HG03521 (cell line): ENCODE measurements at regions not wholly inside any gene's neighbourhood (a gene's known extent, or its start where the extent isn't known, plus 50 kb on each side); places are given as distances from the start of the nearest gene placed in this dataset.
"Not testable (repeated sequence)": the region's sequence is repeated elsewhere in the genome, so short reads cannot be mapped to it uniquely, and the experiment has no call there.

ENCODE experiments used
- ATAC-seq: cut with Tn5 transposase; IDR thresholded peaks from one replicate; pipeline ENCODE4 v1.9.1; 2021; ENCODE audit warnings: mild to moderate bottlenecking, moderate library complexity; ENCODE audit not compliant: unreplicated experiment

DNA sequence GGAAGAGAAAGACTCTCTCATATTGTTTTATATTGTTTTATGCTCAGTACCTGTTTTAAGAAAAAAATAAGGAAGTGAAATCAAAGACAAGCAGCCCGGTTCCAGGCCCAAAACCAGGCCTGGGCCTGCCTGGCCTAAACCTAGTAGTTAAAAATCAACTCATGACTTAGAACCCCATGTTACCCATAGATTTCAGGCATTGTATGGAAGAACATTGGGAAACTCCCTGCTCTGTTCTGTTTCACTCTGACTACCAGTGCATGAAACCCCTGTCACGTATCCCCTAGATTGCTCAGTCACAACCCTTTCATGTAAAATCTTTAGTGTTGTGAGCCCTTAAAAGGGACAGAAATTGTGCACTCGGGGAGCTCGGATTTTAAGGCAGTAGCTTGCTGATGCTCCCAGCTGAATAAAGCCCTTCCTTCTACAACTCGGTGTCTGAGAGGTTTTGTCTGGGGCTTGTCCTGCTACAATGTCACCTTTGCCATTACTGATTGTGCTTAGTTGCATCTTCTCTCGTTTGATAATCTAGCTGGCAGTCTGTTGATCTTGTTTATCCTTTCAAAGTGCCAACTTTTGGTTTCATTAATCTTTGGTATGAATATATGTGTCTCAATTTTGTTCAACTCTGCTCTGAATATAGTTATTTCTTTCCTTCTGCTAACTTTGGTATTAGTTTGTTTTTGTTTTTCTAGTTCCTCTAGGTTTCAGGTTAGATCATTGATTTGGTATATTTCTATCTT is 842.8 kb upstream of the NDST4 start:
- not testable (repeated sequence) for ATAC-seq

DNA sequence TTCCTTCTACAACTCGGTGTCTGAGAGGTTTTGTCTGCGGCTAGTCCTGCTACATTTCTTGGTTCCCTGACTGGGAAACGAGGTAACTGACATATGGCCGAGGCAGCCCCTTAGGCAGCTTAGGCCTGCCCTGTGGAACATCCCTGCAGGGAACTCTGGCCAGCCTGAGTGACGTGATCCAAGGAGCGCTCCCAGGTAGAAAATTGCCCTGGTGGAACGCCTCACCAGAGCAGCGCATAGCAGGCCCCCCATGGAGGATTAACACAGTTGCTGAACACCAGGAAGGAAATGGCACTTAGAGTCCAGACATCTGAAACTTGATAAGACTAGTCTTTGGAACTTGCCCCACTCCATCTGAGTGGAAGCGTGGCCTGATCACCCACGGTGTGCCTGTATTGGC is 837.4 kb upstream of the NDST4 start:
- ATAC-seq: no peak

DNA sequence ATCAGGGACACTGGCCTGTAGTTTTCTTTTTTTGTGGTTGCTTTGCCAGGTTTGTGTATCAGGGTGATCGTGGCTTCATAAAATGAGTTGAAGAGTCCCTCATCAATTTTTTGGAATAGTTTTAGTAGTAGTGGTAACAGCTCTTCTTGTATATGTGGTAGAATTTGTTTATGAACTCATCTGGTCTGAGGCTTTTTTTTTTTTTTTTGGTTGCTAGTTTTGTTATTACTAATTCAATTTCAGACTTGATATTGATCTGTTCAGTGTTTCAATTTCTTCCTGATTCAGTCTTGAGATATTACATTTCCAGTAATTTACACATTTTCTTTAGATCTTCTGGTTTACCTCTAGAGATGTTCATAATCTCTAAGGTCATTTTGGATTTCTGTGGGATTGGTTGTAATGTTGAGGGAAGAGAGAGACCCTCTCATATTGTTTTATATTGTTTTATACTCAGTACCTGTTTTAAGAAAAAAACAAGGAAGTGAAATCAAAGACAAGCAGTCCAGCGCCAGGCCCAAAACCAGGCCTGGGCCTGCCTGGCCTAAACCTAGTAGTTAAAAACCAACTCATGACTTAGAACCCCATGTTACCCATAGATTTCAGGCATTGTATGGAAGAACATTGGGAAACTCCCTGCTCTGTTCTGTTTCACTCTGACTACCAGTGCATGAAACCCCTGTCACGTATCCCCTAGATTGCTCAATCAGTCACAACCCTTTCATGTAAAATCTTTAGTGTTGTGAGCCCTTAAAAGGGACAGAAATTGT is 836.7 kb upstream of the NDST4 start:
- peak; percentile 62 for ATAC-seq

DNA sequence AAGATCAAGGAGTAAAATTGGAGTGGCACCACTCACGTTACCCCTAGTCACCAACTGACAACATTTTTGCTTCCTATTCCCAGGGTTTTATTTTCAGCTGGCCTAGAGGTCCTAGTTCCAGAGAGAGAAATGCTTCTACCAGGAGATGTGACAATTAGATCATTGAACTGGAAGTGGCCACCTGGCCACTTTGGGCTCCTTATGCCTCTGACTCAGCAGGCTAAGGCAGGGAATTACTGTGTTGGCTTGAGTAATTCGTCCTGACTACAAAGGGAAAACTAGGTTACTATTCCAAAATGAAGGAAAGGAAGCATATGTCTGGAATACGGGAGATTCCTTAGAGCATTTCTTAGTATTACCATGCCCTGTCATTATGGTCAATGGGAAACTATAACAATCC is 831.6 kb upstream of the NDST4 start:
- ATAC-seq: no peak

DNA sequence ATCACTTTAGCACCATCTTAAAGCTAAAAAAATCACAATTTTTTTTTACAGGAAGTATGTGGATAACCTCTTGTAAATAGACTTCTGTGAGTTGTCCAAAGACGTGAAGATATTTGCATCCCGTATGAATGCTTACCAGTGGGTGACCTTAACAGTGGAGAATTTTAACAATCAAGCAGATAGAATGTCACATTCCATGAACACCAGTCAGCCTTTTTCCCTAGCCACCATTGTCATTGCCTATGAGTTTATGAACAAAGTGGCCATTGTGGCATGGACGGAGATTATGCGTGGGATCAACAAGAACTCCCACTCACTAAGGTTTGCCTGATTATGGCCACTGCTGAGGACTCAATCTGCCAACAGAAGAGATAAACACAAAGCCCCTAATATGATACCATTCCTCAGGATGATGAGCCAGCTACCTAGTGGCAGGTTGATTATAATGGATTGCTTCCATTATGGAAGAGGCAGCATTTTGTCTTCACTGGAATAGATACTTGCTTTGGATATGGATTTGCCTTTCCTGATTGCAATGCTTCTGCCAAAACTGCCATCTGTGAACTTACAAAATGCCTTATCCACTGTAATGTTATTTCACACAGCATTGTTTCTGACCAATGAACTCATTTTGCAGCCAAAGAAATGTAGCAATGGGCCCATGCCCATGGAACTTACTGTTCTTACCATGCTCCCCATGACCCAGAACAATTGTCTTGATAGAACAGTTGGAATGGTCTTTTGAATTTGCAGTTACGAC is 830.9 kb upstream of the NDST4 start:
- ATAC-seq: no peak

DNA sequence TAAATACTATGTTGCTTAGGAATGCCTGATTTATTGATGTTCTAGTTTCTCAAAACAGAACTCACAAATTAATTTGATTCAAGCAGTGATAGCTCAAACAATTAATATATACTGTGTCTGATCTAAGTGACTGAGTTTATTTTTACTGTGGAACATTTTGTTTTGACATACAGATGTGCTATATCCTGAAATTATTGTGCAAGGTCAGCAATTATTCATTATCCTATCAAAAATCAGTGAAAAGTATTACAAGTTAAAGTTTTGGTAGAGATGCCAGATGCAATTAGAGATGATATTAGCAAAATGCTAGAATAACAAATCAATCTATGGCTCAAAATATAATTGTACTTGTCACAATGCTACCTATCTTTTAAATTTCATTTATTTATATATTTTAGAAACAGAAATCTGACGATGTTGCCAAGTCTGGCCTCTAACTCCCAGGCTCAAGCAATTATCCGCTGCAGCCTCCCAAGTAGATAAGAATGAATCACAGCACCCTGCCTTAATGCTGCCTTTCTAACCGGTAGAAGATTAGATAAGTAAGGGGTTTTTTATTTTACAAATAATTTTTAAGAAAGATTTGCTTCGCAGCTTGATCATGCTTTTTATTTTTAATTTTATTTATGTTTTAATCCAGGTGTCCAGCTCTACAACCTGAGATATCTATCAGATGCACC is 825.5 kb upstream of the NDST4 start:
- no peak for ATAC-seq

DNA sequence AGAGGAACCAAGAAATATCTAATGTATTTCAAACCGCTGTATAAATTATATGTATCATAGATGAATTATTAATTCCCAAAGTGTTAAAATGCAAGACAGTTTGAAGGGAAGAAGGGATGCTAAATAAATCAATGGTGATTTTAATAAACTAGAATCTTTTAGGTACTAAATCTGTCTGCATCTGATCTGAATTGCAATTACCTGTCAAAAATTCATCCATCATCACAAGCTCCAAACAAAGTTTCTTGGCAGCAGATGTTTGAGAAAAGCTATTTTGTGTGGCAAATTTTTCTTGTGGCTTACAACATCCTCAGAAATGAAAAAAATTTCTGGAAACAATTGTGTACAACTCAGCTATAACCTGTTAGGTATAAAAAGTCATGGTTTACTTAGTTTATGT is 816.0 kb upstream of the NDST4 start:
- no peak for ATAC-seq

DNA sequence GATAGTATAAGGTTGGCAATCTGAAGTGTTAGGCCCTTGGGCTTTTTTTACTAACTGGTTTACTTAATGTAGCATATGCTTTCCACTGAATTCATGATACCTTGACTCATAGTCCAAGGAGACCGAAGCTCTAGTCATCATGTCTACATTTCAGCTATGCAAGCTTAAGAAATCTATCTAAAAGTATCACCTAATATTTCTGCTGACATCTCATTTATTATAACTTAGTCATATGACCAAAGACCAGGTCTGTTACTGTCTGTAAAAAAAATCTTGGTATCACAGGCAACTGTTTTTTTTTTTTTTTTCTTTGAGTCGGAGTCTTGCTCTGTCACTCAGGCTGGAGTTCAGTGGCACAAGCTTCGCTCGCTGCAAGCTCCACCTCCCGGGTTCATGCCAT is 814.0 kb upstream of the NDST4 start:
- no peak for ATAC-seq

DNA sequence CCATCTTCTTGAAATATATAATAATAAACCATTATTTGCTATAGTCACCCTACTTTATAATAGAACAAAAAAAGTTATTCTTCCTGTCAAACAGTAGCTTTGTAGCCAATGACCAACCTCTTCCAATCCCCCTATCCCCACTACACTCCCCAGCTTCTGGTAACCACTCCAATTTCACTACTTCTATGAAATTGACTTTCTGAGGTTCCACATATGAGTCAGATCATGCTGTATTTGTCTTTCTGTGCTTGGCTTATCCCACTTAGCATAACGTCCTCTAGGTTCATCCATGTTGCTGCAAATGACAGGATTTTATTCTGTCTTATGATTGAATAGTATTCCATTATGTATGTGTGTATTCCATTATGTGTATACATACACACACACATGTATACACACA is 809.7 kb upstream of the NDST4 start:
- no peak for ATAC-seq

DNA sequence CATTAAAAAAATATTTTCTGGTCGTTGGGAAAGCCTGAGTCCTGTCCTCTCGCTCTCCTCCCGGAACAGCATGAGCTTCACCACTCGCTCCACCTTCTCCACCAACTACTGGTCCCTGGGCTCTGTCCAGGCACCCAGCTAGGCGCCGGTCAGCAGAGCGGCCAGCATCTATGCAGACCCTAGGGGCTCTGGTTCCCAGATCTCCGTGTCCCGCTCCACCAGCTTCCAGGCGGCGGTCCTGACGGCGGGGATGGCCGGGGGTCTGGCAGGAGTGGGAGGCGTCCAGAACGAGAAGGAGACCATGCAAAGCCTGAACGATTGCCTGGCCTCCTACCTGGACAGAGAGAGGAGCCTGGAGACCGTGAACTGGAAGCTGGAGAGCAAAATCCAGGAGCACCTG is 807.2 kb upstream of the NDST4 start:
- ATAC-seq: no peak

DNA sequence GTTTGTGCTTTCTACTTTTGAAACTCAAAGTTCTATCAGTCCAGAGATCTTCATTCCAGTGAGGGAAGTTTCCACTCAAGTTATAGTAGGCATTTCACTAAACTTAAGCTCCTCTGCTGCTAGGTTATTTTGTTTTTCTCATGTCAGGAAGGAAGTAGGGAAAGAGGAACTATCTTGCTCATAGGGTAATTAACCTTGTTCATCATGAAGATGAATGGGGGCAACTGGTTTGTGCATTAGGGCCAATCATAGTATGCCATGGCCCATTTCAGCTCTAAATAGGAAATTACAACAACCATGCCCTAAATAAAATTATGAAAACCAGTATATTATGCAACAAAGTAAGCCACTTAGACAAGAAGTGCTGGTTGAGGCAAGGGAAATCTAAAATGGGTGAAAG is 804.7 kb upstream of the NDST4 start:
- no peak for ATAC-seq

DNA sequence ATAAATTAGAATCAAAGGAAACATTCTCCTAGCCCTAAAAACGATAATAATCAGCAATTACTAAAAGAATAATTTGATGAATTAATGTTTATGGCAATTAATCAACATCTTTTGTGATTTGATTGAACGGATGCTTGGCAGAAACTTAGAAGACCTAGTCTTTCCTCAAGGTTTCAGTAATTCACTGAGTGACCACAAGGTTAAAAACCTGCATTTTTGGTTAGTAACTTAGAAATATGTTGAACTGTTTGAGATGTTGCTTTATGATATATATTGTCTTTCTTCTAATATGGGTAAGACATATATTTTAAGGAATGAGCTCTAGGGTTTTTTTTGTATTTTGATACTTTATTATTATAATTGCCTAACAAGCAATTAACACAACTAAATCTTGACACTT is 793.0 kb upstream of the NDST4 start:
- ATAC-seq: no peak

DNA sequence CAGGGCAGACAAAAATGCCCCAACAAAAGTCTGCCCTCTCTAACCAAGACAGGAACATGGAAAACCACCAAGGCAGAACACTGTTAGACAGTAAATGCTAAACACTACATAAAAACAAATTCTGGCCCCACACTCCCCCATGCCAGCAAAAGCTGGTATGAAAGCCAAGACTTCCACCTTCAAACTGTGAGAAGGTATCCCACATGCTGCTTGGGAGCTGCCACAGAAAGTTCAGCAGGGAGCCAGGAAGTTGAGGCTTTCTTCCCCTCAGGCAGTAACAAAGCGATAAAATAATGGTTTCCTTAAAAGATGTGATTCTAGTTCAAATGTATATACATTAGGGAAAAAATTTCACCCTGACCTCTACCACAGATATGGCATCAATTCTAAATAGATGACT is 770.4 kb upstream of the NDST4 start:
- ATAC-seq: no peak

DNA sequence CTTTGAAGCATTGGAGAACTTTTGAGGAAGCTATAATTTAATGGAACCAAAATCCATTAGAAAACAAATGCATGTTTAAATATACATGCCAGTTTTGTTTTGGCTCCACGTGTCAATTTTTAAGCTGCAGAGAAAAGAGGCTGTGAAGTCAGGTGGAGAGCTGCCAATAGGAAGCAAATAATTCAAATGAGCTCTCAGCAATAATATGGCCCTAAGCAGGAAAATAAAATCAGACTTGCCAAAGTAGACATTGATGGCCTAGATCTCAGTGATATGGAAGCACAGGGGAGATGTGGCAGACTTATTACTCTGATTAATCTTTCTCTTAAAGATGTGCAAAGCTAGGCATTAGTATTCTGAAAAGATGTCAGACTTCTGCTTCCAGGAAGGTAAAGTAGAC is 769.8 kb upstream of the NDST4 start:
- ATAC-seq: no peak

DNA sequence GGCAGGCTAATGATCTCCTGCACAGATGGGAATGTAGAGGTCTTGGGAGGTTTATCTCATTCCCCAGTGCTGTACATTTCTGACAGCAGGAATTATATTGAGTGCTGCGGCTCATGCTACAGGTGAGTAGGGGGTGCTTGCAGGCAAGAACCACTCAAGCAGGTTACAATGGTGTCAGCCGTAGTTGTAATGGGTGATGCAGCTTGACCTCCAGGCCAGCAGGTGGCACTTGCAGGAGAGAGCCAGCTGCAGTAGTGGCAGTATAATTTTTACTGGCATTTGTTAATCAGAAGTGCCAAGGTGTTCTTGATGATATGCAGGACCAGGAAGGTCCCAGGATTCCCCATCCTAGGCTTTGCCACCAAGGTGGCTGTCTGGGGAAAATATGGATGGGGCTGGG is 759.6 kb upstream of the NDST4 start:
- ATAC-seq: no peak

DNA sequence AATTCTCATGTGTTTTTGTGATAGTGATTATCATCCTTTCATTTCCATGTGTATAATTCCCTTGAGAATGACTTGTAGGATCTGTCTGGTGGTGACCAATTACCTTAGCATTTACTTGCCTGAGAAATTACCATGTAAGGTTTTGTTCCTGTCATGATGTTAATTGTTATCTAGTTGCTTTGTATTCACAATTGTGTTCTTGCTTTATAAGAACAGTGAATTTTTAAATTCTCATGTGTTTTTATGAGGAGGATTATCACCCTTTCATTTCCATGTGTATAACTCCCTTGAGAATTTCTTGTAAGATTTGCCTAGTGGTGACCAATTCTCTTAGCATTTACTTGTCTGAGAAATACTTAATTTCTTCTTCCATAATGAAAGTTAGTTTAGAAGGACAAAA is 758.2 kb upstream of the NDST4 start:
- ATAC-seq: no peak

DNA sequence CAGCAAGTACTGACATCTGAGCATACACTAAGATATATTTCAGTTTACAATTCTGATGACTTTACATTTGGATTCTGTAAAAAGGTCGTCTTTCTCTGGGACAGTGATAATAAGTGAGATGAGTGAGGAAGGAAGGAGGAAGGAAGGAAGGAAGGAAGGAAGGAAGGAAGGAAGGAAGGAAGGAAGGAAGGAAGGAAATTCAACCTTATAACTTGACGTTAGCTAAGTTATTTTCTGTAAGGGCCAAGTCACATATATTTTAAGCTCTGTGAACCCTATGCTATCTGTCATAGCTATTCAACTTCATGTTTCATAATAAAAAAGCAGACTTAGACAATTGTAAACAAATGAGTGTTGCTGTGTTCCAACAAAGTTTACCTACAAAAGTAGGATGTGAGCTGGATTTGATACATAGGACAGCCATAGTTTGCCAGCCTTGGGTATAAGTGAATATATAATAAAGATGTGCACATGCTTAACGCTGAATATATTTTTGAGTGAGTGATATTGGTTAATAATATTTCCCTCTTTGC is 753.0 kb upstream of the NDST4 start:
- no peak for ATAC-seq

DNA sequence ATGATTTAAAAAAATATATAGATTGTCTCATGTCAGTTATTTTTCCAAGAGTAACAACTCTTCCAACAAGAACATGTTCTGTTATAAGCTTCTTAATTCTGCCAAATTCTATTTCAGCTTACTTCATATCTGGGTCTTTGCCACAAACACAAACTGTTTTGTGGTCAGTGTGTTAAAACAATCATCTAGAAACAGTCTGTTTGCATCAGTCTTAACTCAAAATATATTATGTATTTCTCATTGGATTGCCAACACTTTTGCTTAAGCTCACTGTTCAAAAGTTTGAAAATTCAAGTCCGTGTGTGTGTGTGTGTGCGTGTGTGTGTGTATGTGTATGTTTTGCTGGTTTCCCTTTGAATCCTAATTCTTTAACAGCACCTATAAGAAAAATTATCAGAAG is 752.3 kb upstream of the NDST4 start:
- no peak for ATAC-seq

DNA sequence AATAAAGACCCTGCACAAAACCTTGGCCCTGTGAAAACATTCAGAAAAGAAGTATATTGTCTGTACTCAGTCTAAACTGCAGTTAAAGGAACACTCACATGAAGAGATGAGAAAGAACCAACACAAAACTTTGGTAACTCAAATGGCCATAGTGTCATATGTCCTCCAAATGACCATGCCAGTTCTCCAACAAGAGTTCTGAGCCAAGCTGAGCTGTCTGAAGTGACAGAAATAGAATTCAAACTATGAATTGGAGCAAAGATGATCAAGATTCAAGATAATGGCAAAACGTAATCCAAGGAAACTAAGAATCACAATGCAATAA is 739.3 kb upstream of the NDST4 start:
- no peak for ATAC-seq

DNA sequence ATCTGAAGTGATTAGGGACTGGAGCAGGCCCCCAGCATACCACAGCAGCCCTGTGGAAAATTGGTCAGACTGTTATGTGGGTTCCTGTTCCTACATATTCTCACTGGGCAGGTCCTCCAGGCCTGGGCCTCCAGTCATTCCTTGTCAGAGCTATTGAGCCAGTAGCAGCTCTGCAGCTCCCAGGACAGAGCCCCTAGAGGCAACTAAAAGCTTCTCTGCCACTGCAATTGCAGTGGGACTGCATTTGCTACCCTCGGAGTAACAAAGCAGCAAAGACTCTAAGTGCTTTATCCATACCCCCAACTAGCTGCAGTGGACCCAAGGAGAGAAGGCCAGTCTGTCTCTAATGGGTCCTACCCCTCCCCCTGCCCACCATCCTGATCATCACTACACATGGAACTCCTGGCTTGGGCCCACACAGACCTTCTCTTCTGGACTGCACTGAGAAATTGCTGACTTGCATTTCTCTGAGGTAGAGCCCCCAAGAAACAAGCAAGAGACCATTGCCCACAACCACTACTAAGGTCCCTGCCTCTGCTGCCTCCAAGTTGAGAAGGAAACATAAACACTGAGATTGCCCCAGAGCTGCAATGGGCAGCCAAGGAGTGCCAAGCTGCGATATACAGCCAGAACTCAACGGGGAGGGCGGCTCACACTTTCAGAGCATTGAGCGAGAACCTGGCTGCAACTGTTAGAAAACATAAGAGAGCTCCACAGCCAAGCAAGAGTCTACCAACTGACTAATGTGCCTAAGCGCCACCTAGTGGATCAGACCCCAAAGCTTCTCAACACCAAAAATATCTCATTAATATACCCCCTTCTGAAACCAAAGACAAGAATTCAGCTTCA is 738.7 kb upstream of the NDST4 start:
- peak; percentile 74 for ATAC-seq
